ENCODE measurements at regions not wholly inside any gene's neighbourhood (a gene's known extent, or its start where the extent isn't known, plus 50 kb on each side); places are given as distances from the start of the nearest gene placed in this dataset.

- Histone ChIP-seq H3K36me3 (no peaks in the 10 kb centered on the region), H3K27me3 (replicated peaks; ENCODE audit: insufficient read depth) (no peaks in the 10 kb centered on the region), H3K4me1 (replicated peaks) (no peaks in the 10 kb centered on the region), H3K4me3 (no peak overlapping the region), H3K9me3 (no peaks in the 10 kb centered on the region), H3K27ac (no peak overlapping the region)
- intact Hi-C loops (cut with DNase I) = no loop called here
- TF ChIP-seq CTCF (IDR thresholded peaks at IDR 0.05) = no peak
- no peak for TF ChIP-seq POLR2AphosphoS5 (IDR thresholded peaks at IDR 0.05)
- no peak for TF ChIP-seq POLR2A (IDR thresholded peaks at IDR 0.05)
- no peak for DNase-seq (ENCODE audit: low spot score)
These were observed 322.5 kb downstream of the PPARGC1A start for GRCh38 chr4:23567338-23567737.

DNA sequence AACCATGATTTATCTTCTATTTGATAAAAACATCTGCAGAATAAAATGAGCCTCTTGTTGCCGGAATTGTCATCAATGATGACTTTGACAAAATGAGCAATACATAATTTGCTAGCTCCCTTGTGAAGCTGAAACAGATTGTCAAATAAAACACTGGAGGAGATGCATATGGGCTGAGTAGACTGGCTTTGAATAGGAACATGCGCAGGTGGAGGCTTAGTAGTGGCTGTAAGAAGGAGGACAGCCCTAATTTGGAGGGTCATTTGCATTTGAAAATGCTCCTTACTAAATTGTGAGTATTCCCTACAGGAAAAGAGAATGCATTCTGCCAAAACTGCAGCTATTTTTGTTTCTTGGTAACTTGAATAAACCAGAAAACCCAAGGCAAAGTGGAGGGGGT, 329.1 kb downstream of the PPARGC1A start:
- no peak for DNase-seq (ENCODE audit: low spot score)
- Histone ChIP-seq H3K27me3 (replicated peaks; ENCODE audit: insufficient read depth) (no peaks in the 10 kb centered on the region), H3K27ac (no peak overlapping the region), H3K9me3 (no peaks in the 10 kb centered on the region), H3K4me3 (no peak overlapping the region), H3K4me1 (replicated peaks) (no peaks in the 10 kb centered on the region), H3K36me3 (no peaks in the 10 kb centered on the region)
- whole genome bisulfite sequencing = 74% methylated on average over 2 of the region's 2 CpGs
- intact Hi-C loops (cut with DNase I) = no loop called here
- TF ChIP-seq POLR2A (IDR thresholded peaks at IDR 0.05) = no peak
- no peak for TF ChIP-seq POLR2AphosphoS5 (IDR thresholded peaks at IDR 0.05)
- TF ChIP-seq CTCF (IDR thresholded peaks at IDR 0.05) = no peak

DNA sequence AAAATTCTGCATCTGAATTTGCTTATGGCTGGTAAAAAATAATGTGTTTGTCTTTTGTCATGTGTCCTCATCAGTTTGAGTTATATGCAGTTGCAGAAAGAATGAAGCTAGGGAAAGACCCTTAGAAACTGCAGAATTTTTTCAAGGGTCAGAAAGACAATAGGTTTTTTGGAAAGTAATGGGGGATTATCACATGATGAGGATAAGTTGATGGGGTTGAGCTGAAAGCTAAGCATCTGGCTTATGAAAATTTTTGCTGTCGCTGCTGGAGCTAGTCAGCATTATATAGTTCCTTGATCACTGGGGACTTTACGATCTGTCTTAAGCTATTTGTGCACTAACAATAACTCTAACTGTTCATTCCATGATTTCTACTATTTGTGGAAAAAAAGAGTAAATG, 331.7 kb downstream of the PPARGC1A start:
- Histone ChIP-seq H3K27ac (no peak overlapping the region), H3K4me1 (replicated peaks) (no peaks in the 10 kb centered on the region), H3K9me3 (no peaks in the 10 kb centered on the region), H3K27me3 (replicated peaks; ENCODE audit: insufficient read depth) (no peaks in the 10 kb centered on the region), H3K36me3 (no peaks in the 10 kb centered on the region), H3K4me3 (no peak overlapping the region)
- no peak for DNase-seq (ENCODE audit: low spot score)
- no peak for TF ChIP-seq POLR2AphosphoS5 (IDR thresholded peaks at IDR 0.05)
- intact Hi-C loops (cut with DNase I) = no loop called here
- WGBS = 52% methylated on average over 2 of the region's 2 CpGs

- no peak for DNase-seq (ENCODE audit: low spot score)
These were observed 342.2 kb downstream of the PPARGC1A start for GRCh38 chr4:23547601-23548000.

GRCh38 chr4:23547096-23547495, 342.8 kb downstream of the PPARGC1A start:
- intact Hi-C loops (cut with DNase I) = no loop called here
- H3K9me3 ChIP-seq = no peaks in the 10 kb centered on the region
- no peak overlapping the region for H3K4me3 ChIP-seq
- TF ChIP-seq CTCF (IDR thresholded peaks at IDR 0.05) = no peak
- TF ChIP-seq POLR2A (IDR thresholded peaks at IDR 0.05) = no peak
- no peak for TF ChIP-seq POLR2AphosphoS5 (IDR thresholded peaks at IDR 0.05)
- H3K4me1 ChIP-seq (replicated peaks) = no peaks in the 10 kb centered on the region
- DNase-seq (ENCODE audit: low spot score) = no peak
- 84% methylated on average over 2 of the region's 2 CpGs for WGBS
- no peaks in the 10 kb centered on the region for H3K27me3 ChIP-seq (replicated peaks; ENCODE audit: insufficient read depth)
- H3K27ac ChIP-seq = no peak overlapping the region
- no peaks in the 10 kb centered on the region for H3K36me3 ChIP-seq

More at GRCh38 chr4:23547601-23548000, 342.2 kb downstream of the PPARGC1A start:
- intact Hi-C loops (cut with DNase I) = no loop called here
- Histone ChIP-seq H3K4me3 (no peak overlapping the region), H3K9me3 (no peaks in the 10 kb centered on the region), H3K27me3 (replicated peaks; ENCODE audit: insufficient read depth) (no peaks in the 10 kb centered on the region), H3K36me3 (no peaks in the 10 kb centered on the region), H3K4me1 (replicated peaks) (no peaks in the 10 kb centered on the region), H3K27ac (no peak overlapping the region)
- TF ChIP-seq POLR2A (IDR thresholded peaks at IDR 0.05) = no peak
- no peak for TF ChIP-seq CTCF (IDR thresholded peaks at IDR 0.05)
- TF ChIP-seq POLR2AphosphoS5 (IDR thresholded peaks at IDR 0.05) = no peak
- WGBS = 48% methylated on average over 3 of the region's 3 CpGs

Data from prostate gland (tissue), 2 donors.